ENCODE measurements at regions not wholly inside any gene's neighbourhood (a gene's known extent, or its start where the extent isn't known, plus 50 kb on each side); places are given as distances from the start of the nearest gene placed in this dataset.

DNA sequence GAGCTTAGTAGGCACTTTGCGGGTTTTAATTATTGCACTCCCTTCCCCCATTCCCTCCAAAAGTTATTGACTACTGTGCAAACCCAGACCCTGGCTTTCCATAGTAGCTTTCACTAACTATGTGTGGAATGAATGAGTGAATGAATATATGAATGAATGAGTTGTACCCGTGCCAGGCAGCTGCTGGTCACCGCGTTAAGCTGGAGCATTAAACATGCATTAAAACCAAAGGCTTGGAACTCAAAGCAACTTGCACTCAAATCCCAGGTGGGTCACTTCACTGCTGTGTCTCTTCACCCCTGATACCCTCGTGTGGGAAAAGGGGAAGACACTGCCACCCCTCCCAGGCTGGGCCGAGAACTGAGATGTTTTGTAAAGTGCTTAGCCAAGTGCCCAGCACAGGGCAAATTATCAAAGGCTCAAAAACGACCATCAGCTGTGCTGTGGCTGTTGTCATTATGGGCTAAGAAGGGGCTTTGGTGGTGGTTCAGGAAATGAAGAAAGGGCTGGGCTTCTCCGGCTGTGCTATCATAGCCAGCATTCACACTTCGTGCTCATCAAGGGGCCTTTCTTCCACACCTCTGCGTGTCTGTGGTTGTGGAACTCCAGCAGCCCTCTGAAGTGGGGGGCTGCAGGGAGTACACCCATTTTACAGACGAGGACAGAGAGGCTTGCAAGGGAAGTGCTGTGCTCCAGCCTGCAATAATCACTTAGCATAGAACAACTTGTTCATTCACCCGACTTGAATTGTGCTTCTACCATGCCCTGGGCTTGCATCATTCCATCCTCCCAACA, 60.2 kb upstream of the STX16 start:
- Histone ChIP-seq H4K8ac (ENCODE audit: extremely low read depth, insufficient read depth, low read length) (peak overlapping the region; percentile 18; the same call in 1 of the 2 replicates), H3K4me3 (ENCODE audit: extremely low read depth in 1 of 4, insufficient read depth in 2 of 4, low read depth in 3 of 4, low read length in 4 of 4) (no peak overlapping the region), H3K36me3 (ENCODE audit: control insufficient read depth in 2 of 4, insufficient read depth in 4 of 4, low read length in 3 of 4) (no peaks in the 10 kb centered on the region), H3K23ac (ENCODE audit: insufficient read length) (no peak overlapping the region), H3K56ac (replicated peaks; ENCODE audit: insufficient read length, low read depth, low read length) (no peak overlapping the region), H4K20me1 (replicated peaks in 1 of 2; ENCODE audit: control insufficient read depth in 1 of 2, insufficient read depth in 2 of 2, low read length in 2 of 2) (no peaks in the 10 kb centered on the region), H2BK15ac (ENCODE audit: low read length) (no peak overlapping the region), H2BK120ac (replicated peaks; ENCODE audit: low read depth, low read length) (no peak overlapping the region), H3K18ac (ENCODE audit: extremely low read depth, low read length) (no peak overlapping the region), H3K79me1 (ENCODE audit: low read depth, low read length) (no peaks in the 10 kb centered on the region), H3K9me3 (ENCODE audit: insufficient read depth in 2 of 2, low read depth in 1 of 2, low read length in 1 of 2) (no peaks in the 10 kb centered on the region), H4K91ac (replicated peaks; ENCODE audit: insufficient read length, low read length) (no peak overlapping the region), H2AK5ac (ENCODE audit: low read depth, low read length) (no peak overlapping the region), H3K79me2 (ENCODE audit: control insufficient read depth in 1 of 2, insufficient read depth in 2 of 2, low read length in 2 of 2) (no peaks in the 10 kb centered on the region), H2AFZ (ENCODE audit: low read length) (no peak overlapping the region), H3K14ac (ENCODE audit: insufficient read length) (no peak overlapping the region), H2BK20ac (ENCODE audit: low read length) (no peak overlapping the region), H2BK12ac (ENCODE audit: low read depth, low read length) (no peak overlapping the region), H3K23me2 (ENCODE audit: low read depth, low read length) (peaks cover 2% of the 10 kb centered on the region; the same call in 1 of the 2 replicates), H3K4ac (replicated peaks; ENCODE audit: insufficient read length, low read depth, low read length) (peak overlapping the region; percentile 73), H3K4me2 (ENCODE audit: insufficient read depth in 1 of 2, low read depth in 2 of 2, low read length in 2 of 2) (no peak overlapping the region), H2BK5ac (ENCODE audit: low read depth, low read length) (no peak overlapping the region), H3K4me1 (replicated peaks in 1 of 4; ENCODE audit: control insufficient read depth in 3 of 4, insufficient read depth in 4 of 4, low read length in 3 of 4) (no peaks in the 10 kb centered on the region), H3K27ac (ENCODE audit: low read depth, low read length) (no peak overlapping the region), H3K27me3 (replicated peaks in 1 of 4; ENCODE audit: control insufficient read depth in 3 of 4, extremely low read depth in 1 of 4, insufficient read depth in 3 of 4, low read length in 3 of 4) (no peaks in the 10 kb centered on the region; a peak in 3 of 7 replicates), H3K9ac (replicated peaks in 1 of 4; ENCODE audit: extremely low read depth in 1 of 4, low read depth in 3 of 4, low read length in 3 of 4) (no peak overlapping the region), H4K5ac (ENCODE audit: insufficient read length, low read depth, low read length) (no peak overlapping the region)
- DNase-seq (ENCODE audit: low read depth in 1 of 2, low spot score in 2 of 2) (no peak), FAIRE-seq (no peak)
- POLR2A ChIA-PET (ENCODE audit: partially characterized antibody) = interaction anchor here (0.8 kb wide), 1 partner anchor 233 kb away, joined by 3 read pairs; no protein-coding TSS in a partner anchor
- CTCF ChIA-PET (ENCODE audit: partially characterized antibody) = interaction anchor here (1.2 kb wide), 1 partner anchor 21 kb away, joined by 3 read pairs; no protein-coding TSS in a partner anchor
- no peak for TF ChIP-seq RAD21 (IDR thresholded peaks at IDR 0.05 in 1 of 2, conservative IDR thresholded peaks at IDR 0.05 in 1 of 2; ENCODE audit: low read depth in 2 of 2, low read length in 2 of 2)
- no peak for TF ChIP-seq NANOG (IDR thresholded peaks at IDR 0.05; ENCODE audit: insufficient read depth, low read depth, low read length, poor library complexity, severe bottlenecking)
- 87% methylated on average over 12 of the region's 12 CpGs; no CpG with 5 or more reads in 1 of the 2 experiments for WGBS, 2 experiments (ENCODE audit: extremely low coverage in 1 of 2, insufficient coverage in 1 of 2, insufficient read length in 1 of 2, insufficient replicate concordance in 2 of 2, low coverage in 1 of 2, low lambda C conversion rate in 2 of 2, missing lambda C conversion rate in 1 of 2)

Data from H1 (cell line).